Activated CD4-positive, alpha-beta T cell treated with anti-CD3 and anti-CD28 coated beads, Interleukin-2, amount 50 U/mL, for 16 hours (primary cell): ENCODE measurements at regions not wholly inside any gene's neighbourhood (a gene's known extent, or its start where the extent isn't known, plus 50 kb on each side); places are given as distances from the start of the nearest gene placed in this dataset.
"Not testable (repeated sequence)": the region's sequence is repeated elsewhere in the genome, so short reads cannot be mapped to it uniquely, and the experiment has no call there.

Experiments used
- DNase-seq: peaks from one replicate; pipeline ENCODE4 v3.0.0-alpha.2; 2020

DNA sequence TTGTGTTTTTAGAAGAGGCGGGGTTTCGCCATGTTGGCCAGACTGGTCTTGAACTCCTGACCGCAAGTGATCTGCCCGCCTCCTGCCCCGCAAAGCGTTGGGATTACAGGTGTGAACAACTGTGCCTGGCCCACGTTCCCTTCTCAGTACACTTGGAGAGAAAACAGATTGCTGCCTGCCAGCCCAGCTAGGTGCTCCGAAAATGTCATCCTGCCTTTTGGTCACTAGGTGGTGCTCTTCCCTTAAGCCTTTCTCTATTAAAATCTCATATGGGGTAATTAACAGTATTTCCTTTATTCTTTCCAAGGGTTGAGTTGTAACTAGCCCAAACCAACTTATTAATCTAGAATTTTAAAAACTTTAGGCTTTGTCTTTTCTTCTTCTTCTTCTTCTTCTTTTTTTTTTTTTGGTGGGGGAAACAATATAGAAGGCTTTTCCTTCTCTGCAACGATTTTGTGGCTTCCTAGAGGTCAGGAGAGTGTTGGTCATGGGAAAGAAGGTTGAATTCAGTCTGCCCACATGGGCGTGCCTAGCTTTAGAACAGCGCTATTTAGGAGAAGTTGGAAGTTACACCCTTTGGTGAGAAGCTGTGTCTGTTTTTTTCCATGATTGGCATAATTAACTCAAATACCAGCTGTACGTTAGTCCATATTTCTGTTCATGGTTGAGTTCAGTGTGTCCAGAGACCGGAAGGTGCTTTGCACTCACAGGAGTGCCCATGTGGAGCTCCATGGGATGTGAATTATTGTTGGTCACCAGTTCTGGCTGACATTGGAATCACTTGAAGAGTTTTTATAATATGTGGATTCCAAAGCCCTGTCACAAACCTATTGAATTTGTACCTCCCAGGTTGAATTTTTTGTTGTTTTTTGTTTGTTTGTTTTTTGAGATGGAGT is 110.1 kb downstream of the LAT start:
- DNase-seq = not testable (repeated sequence)

DNA sequence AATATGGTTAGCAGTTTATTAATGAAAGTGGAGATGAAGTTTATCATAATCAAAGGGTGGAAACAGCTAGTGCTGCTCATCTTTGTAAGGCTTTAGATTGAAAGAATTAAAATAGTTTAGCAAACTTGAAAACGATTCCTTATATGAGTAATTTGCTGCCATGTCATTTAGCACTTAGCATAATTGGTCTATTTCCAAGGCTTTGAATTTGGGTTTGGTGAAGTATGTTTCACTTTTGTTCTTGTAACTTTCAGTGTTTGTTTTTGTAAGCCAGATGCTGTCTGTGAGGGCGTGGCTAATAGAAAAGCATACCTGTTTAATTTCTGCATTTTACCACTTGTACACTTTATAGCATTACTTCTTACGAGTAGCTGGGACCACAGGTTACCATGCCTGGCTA is 109.5 kb downstream of the LAT start:
- DNase-seq = not testable (repeated sequence)

- not testable (repeated sequence) for DNase-seq
Measured at GRCh38 chr16:29089679-29090078, 104.8 kb downstream of the LAT start.

DNA sequence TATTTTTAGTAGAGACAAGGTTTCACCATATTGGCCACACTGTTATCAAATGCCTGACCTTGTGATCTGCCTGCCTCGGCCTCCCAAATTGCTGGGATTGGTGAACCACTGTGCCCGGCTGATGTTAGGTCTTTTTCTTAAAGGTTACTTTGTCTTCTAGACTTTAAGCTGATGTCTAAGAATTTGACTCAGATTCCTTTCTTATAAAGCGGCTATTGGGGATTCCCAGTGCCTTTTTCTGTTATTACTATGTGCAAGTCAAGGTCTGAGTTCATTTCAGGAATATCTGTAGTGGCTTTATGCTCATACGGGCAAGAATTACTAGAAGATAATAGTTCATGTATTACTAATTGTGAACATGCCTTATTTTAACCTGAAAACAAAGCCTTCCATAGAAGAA is 102.8 kb downstream of the LAT start:
- peak; percentile 68 for DNase-seq

DNA sequence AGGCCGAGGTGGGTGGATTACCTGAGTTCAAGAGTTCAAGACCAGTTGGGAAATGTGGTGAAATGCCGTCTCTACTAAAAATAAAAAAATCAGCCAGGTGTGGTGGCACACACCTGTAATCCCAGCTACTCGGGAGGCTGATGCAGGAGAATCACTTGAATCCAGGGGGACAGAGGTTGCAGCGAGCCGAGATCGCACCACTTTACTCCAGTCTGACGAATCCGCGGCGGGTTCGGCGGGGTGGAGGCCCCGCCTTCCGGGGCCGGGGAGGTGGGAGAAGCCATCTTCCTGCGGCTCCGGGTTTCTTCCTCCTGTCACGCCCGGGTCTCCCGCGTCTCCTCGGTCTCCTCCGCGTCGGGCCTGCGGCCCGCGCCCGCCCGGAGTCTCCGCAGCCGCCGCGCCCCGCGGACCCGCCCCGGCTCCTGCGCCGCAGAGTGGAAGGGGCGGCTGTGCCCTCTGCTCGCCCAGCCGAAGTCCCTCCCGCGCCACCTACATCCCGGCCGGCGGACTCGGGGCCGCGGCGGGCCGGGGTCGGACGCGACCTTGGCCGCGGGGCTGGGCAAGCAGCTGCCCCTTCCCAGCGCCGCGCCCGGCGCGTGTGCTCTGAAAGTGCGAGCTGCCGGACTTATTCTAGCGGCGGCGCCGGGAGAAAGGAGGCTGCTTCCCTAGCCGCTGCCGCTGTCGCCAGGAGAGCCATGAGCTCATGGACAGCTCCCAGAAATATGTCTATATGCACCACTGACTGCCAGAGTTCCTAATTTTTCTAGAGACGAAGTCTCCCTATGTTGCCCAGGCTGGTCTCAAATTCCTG is 97.2 kb downstream of the LAT start:
- DNase-seq = peak; percentile 18

- DNase-seq = peak; percentile 37
Measured at GRCh38 chr16:29074554-29075402, 89.9 kb downstream of the LAT start.

DNA sequence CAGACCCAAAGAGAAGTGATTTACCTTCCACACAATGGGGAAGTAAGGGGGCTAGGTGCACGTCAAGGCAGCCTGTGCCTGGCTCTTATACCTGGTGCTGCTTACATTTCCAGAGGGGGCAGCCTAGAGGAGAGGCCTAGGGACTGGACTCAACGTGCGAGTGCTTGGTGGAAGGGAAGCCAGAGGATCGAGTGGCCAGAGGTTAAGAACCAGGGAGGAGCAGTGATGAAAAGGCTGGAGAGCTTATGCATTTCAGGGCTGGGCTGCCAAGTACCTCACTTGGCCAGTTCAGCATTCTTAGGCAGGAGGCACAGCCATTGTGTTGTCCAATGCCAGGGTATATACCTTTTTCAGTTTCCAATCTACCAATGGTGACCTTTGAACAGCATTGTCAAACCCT is 77.4 kb downstream of the LAT start:
- not testable (repeated sequence) for DNase-seq

DNA sequence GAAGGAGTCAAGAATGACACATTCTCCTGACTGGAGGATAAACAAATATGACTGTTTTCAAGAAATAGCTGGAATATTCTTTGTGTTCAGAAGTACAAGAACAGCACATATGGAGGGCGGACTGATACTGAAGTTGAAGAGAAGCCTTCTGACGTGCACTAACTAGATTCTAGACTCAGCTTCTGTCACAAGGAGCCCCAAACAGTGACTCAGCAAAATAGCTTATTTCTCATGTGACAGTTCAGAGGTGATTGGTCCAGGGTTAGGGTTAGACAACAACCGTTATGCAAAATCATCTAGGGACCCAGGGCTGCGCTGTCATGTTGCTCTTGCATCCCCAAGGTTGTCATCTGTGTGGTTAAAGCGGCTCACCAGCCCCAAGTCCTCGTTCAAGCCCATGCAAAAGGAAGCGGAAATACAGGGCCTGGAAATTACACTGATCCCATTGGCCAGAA is 76.6 kb downstream of the LAT start:
- DNase-seq = not testable (repeated sequence)

GRCh38 chr16:29060022-29060810 is 75.4 kb downstream of the LAT start:
- DNase-seq = not testable (repeated sequence)

GRCh38 chr16:29059575-29059974 is 74.7 kb downstream of the LAT start:
- not testable (repeated sequence) for DNase-seq
